PC-3 (cell line): ENCODE measurements at regions not wholly inside any gene's neighbourhood (a gene's known extent, or its start where the extent isn't known, plus 50 kb on each side); places are given as distances from the start of the nearest gene placed in this dataset.

Experiments used
- EZH2 ChIP-seq: fragments of 300-600 bp; sonication (generic); IDR thresholded peaks from one replicate; pipeline ENCODE4 v1.6.1; 2017; ENCODE audit warnings: antibody characterized with exemption, mild to moderate bottlenecking, low read length; ENCODE audit not compliant: unreplicated experiment
- EZH2phosphoT487 ChIP-seq: fragments of 300-600 bp; sonication (generic); IDR thresholded peaks from 2 replicates; pipeline ENCODE4 v1.6.1; 2018; ENCODE audit warnings: mild to moderate bottlenecking, antibody characterized with exemption, low read length, borderline replicate concordance
- TF ChIP-seq, protein P1 (sequence below): fragments of 300-600 bp; sonication (generic); conservative IDR thresholded peaks from 2 replicates; pipeline ENCODE4 v1.5.1; 2017; ENCODE audit warnings: antibody characterized with exemption, low read depth, mild to moderate bottlenecking, low read length

DNA sequence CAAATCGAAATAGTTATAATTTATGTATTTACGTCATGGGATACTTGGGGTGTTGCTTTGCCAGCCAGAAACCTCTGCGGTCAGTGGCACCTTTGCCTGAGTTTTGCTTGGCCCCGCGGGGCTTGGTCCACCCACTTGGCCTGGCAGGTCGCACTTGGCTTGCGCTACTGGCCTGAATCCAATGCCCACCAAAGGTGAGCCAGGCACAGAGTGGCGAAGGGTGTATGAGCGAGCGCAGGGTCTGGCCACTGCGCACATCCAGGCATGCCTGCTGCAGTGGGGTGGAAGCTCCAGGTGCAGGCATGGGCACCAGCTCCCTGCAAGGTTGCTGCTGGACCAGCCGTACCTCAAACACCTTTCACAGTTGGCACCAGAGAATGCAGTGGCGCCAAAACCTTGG, 714.6 kb downstream of the CDH9 start:
- TF ChIP-seq, protein P1, sequence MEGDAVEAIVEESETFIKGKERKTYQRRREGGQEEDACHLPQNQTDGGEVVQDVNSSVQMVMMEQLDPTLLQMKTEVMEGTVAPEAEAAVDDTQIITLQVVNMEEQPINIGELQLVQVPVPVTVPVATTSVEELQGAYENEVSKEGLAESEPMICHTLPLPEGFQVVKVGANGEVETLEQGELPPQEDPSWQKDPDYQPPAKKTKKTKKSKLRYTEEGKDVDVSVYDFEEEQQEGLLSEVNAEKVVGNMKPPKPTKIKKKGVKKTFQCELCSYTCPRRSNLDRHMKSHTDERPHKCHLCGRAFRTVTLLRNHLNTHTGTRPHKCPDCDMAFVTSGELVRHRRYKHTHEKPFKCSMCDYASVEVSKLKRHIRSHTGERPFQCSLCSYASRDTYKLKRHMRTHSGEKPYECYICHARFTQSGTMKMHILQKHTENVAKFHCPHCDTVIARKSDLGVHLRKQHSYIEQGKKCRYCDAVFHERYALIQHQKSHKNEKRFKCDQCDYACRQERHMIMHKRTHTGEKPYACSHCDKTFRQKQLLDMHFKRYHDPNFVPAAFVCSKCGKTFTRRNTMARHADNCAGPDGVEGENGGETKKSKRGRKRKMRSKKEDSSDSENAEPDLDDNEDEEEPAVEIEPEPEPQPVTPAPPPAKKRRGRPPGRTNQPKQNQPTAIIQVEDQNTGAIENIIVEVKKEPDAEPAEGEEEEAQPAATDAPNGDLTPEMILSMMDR: no peak
- TF ChIP-seq EZH2 (no peak), EZH2phosphoT487 (no peak)
